HCT116 (cell line): ENCODE measurements at regions not wholly inside any gene's neighbourhood (a gene's known extent, or its start where the extent isn't known, plus 50 kb on each side); places are given as distances from the start of the nearest gene placed in this dataset.

ENCODE experiments used
- EZH2phosphoT487 ChIP-seq: fragments of 200-600 bp; IDR thresholded peaks from 2 replicates; pipeline ENCODE4 v1.6.1; 2018; ENCODE audit warnings: antibody characterized with exemption, borderline replicate concordance
- POLR2A ChIP-seq: IDR thresholded peaks from 2 replicates; pipeline ENCODE4 v1.7.0; 2011; ENCODE audit warnings: borderline replicate concordance; ENCODE audit not compliant: insufficient read depth, insufficient read length; ENCODE audit errors: extremely low read depth
- POLR2AphosphoS5 ChIP-seq: IDR thresholded peaks from 2 replicates; pipeline ENCODE4 v1.6.1; 2011; ENCODE audit warnings: mild to moderate bottlenecking, low read depth, low read length, moderate library complexity
- SIN3A ChIP-seq: IDR thresholded peaks from 2 replicates; pipeline ENCODE4 v1.6.1; 2012; ENCODE audit warnings: low read depth
- SP1 ChIP-seq: IDR thresholded peaks from 2 replicates; pipeline ENCODE4 v1.6.1; 2012; ENCODE audit warnings: low read depth
- TCF7L2 ChIP-seq: IDR thresholded peaks from 2 replicates; pipeline ENCODE4 v1.7.0; 2011; ENCODE audit warnings: borderline replicate concordance, inconsistent platforms; ENCODE audit not compliant: insufficient read depth, insufficient read length; ENCODE audit errors: extremely low read depth
- YY1 ChIP-seq: IDR thresholded peaks from 2 replicates; pipeline ENCODE4 v1.6.1; 2011; ENCODE audit warnings: low read length, low read depth, moderate library complexity, mild to moderate bottlenecking; ENCODE audit not compliant: insufficient replicate concordance; ENCODE audit errors: extremely low read depth
- TF ChIP-seq, protein P1 (sequence below), 3 experiments: fragments of 200-600 bp in 1 of 3; sonication (generic) in 1 of 3; IDR thresholded peaks in 2 of 3; conservative IDR thresholded peaks in 1 of 3; 2 replicates each; pipeline ENCODE4 v1.5.1; 2012 to 2017; ENCODE audit warnings: low read depth in 2 of 3, low read length in 2 of 3, antibody characterized with exemption in 1 of 3, borderline replicate concordance in 1 of 3, control low read depth in 1 of 3, mild to moderate bottlenecking in 1 of 3, mixed read lengths in 1 of 3, mixed run types in 1 of 3, moderate library complexity in 1 of 3; ENCODE audit not compliant: insufficient read depth in 1 of 3
- TF ChIP-seq, protein P2 (sequence below): IDR thresholded peaks from 2 replicates; pipeline ENCODE4 v1.6.1; 2011; ENCODE audit warnings: mild to moderate bottlenecking, low read length, moderate library complexity; ENCODE audit not compliant: insufficient replicate concordance; ENCODE audit errors: extremely low read depth
- TF ChIP-seq, protein P3 (sequence below): IDR thresholded peaks from 2 replicates; pipeline ENCODE4 v1.6.1; 2012
- TF ChIP-seq, protein P4 (sequence below): IDR thresholded peaks from 2 replicates; pipeline ENCODE4 v1.6.1; 2012

DNA sequence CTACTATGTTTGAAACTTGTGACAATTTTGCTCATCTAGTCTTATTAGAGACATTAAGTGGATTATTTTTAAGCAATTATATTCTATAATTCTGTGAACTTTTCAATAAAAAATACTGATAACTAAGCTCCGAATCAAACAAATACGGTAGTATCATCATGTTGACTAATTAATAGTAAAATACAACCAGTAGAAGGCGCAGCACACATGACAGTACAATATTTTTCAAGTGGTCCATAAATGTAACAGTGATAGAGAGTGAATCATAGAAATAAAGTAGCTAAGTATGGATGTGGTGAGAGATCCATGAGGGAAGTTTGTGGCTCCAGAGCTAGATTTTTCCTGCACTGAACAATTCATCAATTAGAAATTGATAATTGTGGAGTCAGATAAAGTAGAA is 666.2 kb downstream of the KCTD8 start:
- TF ChIP-seq, protein P1, sequence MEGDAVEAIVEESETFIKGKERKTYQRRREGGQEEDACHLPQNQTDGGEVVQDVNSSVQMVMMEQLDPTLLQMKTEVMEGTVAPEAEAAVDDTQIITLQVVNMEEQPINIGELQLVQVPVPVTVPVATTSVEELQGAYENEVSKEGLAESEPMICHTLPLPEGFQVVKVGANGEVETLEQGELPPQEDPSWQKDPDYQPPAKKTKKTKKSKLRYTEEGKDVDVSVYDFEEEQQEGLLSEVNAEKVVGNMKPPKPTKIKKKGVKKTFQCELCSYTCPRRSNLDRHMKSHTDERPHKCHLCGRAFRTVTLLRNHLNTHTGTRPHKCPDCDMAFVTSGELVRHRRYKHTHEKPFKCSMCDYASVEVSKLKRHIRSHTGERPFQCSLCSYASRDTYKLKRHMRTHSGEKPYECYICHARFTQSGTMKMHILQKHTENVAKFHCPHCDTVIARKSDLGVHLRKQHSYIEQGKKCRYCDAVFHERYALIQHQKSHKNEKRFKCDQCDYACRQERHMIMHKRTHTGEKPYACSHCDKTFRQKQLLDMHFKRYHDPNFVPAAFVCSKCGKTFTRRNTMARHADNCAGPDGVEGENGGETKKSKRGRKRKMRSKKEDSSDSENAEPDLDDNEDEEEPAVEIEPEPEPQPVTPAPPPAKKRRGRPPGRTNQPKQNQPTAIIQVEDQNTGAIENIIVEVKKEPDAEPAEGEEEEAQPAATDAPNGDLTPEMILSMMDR (IDR thresholded peaks at IDR 0.05 in 2 of 3, conservative IDR thresholded peaks at IDR 0.05 in 1 of 3; ENCODE audit: borderline replicate concordance in 1 of 3, insufficient read depth in 1 of 3, low read depth in 2 of 3, low read length in 2 of 3): no peak
- no peak for TF ChIP-seq TCF7L2
- TF ChIP-seq, protein P2, sequence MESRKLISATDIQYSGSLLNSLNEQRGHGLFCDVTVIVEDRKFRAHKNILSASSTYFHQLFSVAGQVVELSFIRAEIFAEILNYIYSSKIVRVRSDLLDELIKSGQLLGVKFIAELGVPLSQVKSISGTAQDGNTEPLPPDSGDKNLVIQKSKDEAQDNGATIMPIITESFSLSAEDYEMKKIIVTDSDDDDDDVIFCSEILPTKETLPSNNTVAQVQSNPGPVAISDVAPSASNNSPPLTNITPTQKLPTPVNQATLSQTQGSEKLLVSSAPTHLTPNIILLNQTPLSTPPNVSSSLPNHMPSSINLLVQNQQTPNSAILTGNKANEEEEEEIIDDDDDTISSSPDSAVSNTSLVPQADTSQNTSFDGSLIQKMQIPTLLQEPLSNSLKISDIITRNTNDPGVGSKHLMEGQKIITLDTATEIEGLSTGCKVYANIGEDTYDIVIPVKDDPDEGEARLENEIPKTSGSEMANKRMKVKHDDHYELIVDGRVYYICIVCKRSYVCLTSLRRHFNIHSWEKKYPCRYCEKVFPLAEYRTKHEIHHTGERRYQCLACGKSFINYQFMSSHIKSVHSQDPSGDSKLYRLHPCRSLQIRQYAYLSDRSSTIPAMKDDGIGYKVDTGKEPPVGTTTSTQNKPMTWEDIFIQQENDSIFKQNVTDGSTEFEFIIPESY: no peak
- TF ChIP-seq SP1: no peak
- TF ChIP-seq, protein P3, sequence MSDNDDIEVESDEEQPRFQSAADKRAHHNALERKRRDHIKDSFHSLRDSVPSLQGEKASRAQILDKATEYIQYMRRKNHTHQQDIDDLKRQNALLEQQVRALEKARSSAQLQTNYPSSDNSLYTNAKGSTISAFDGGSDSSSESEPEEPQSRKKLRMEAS: no peak
- no peak for TF ChIP-seq YY1
- TF ChIP-seq SIN3A: no peak
- no peak for TF ChIP-seq EZH2phosphoT487
- TF ChIP-seq, protein P4, sequence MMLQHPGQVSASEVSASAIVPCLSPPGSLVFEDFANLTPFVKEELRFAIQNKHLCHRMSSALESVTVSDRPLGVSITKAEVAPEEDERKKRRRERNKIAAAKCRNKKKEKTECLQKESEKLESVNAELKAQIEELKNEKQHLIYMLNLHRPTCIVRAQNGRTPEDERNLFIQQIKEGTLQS: no peak
- TF ChIP-seq POLR2A: no peak
- no peak for TF ChIP-seq POLR2AphosphoS5
